Stimulated activated CD4-positive, alpha-beta T cell treated with anti-CD3 and anti-CD28 coated beads, TNF-alpha, amount 100 ng/mL, for 1 hour (primary cell): ENCODE measurements at regions not wholly inside any gene's neighbourhood (a gene's known extent, or its start where the extent isn't known, plus 50 kb on each side); places are given as distances from the start of the nearest gene placed in this dataset.

Experiments
- DNase-seq, 3 donors: peaks; one replicate each; pipeline ENCODE4 v3.0.0-alpha.2; 2020; ENCODE audit warnings: low read depth in 3 of 3, low spot score in 1 of 3

DNA sequence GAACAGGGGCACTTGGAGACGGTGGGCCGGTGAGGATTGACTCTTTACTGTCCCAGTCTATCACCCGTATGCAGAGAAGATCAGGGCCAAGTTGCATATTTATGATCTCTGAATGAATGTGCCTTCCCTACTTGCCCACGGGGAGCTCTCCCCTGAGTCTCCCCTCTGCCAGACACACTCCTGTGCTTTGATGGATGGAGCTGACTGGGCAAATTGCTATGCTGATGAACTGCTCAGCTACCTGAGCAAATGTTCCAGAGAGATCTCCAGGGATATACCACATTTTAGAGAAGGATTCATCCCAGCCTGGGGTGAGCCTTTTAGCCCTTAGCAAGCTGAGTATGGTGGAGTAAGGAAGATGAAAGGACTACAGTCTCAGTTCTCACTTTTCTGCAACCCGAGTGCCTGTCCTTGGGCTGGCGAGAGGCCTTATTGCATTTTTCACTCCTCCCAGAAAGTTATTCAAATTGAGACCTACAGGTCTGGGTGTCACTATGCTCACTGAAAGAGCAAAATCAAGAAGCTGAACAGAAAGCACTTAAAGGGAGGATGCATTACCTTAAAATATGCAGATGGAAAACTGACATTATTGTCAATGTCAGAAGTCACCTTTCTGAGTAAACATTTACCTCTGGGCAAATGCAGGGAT is 526.7 kb upstream of the WWC1 start:
- DNase-seq = no peak

DNA sequence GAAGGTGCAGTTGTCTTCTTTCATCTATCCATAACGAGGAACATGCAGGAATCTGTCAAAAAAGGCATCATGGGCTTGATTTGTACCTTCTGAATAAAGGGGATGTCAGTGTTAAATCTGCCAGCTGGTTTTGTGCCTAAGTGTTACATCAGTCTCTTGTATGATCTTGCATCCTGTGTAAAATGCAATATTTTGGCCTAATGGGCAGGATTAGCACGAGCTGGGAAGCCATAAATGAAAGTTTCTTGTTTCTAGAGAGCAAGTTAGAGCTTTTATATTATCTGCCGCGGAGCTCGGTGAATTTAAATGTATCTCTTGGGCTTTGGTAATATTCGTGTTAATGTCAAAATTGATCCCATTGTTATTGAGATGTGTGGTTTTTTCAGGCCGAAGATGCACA is 526.1 kb upstream of the WWC1 start:
- DNase-seq = no peak

- DNase-seq = no peak
These were observed 524.5 kb upstream of the WWC1 start for GRCh38 chr5:167766957-167767356.

- no peak for DNase-seq
These were observed 523.6 kb upstream of the WWC1 start for GRCh38 chr5:167767795-167768194.

DNA sequence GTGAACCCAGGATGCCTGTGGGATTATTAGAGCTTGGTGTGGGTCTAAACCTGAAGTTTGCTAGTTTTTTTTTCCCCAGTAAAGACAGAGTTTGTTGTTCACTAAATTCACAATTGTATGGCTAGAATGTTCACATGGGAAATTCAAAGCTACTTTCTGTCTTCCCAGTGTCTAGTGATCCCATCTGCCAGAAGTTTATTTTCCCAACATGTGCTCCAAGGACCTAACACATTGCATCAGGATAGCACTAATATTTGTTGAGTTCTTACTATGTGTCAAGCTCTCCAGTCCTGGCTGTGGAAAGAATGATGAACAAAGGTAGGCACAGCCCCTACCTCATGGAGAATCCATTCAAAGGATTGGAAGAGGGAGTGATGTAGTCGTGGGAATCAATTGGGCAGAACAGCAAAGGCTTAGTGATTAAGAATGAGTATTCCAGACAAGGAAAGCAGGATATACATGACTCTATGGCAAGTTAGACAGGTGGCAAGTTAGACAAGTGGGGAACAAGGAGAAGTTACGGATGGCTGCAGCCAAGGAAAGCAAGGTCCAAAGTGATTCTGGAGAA is 521.5 kb upstream of the WWC1 start:
- DNase-seq = no peak

DNA sequence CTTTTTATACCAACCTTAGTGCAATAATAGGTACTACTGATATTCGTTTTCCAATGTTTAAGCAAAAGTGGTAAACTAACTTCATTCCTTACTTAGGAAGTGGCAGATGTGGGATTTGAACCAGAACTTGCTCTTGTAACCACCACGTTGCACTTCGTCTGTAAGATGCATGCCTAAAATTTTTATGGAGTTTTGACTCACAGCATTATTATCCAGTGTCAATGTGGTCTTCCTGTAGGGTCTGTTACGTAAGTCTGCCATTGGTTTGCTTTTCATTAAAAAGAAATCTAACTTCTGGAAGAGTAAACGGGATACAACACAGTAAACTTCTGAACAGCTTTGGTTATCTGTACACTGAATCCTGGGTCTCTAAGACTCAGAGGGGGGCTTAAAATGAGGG is 521.0 kb upstream of the WWC1 start:
- no peak for DNase-seq

DNA sequence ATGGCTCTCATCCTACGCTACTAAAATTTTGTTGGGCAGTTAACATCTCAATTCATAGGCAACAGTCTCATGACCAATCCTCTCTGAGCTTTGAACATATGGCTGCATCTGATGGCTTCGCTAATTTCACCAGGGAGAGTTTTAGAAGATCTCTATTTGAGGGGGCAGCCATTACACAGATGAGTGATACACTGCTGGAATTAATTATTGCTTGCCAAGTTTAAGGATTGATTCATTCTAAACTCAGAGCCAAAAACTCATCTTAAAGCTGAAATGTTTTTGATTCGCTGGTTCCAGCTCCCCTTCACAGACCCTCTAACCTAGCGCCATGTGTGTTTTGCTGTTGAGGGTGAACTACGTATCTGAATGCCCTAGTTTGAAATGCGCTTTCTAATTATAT is 519.9 kb upstream of the WWC1 start:
- no peak for DNase-seq

DNA sequence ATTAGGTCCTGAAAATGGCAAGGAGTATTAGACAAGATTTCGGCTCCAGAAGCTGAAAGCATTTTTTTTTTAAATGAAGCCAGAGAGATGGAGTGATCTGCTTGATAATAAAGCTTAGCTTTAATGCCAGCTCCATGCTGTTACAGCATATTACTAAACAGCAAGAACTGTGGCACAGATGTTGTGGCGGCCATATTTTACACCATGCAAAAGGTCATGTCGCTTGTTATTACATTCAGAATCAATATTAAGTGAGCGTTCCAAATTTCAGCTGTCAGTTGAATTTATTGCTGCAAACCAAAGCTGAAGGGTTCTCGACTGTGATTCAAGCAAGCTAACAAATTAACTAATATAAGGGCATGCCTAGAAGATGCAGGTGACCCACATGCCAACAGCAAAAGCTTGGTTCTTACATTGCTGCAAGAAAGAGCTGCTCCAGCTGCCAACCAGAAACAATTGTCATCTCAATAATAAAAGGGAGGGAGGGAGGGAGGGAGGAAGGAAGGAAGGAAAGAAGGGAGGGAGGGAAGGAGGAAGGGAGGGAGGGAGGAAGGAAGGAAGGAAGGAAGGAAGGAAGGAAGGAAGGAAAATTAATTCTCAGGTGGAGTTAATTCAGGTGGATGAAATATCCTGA is 517.7 kb upstream of the WWC1 start:
- no peak for DNase-seq

- DNase-seq = no peak
These were observed 513.7 kb upstream of the WWC1 start for GRCh38 chr5:167777746-167778145.

- DNase-seq = no peak
These were observed 513.2 kb upstream of the WWC1 start for GRCh38 chr5:167778228-167778627.

- DNase-seq = no peak
These were observed 511.8 kb upstream of the WWC1 start for GRCh38 chr5:167779644-167780043.

DNA sequence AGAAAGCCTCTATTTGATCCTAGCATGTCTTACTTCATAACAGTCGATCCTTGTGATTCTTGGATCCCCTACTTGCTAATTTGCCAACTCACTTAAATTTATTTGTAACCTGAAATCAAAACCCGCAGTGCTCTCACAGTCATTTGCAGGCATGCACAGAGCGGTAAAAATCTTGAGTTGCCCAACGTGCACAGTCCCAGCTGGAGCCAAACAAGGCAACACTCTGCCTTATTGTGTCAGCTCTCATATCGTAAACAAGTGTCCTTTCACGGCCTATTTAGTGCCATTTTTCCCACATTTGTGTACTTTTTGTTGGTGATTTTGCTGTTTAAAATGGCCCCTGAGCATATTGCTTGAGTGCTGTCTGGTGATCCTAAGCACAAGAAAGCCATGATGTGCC is 511.3 kb upstream of the WWC1 start:
- DNase-seq = no peak

- DNase-seq = no peak
These were observed 508.2 kb upstream of the WWC1 start for GRCh38 chr5:167783145-167783817.

- no peak for DNase-seq
These were observed 506.3 kb upstream of the WWC1 start for GRCh38 chr5:167785106-167785505.

DNA sequence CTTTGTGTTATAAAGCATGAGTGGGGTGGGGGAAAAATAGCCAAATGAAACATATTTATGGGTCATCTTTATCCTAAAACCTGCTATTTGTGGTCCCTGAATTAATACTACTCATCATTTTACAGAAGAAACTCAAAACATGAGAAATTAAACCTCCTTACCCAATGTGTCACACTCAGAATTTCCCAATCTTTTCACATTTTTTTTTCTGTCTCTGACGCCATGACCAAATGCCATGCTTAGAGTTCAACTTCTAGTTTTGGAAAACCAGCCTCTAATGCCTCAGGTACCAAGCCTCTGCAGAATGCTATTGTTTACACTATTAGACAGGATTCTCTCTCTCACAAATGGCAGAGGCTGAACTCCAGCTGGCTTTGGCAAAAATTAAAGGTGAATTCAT is 505.5 kb upstream of the WWC1 start:
- no peak for DNase-seq

DNA sequence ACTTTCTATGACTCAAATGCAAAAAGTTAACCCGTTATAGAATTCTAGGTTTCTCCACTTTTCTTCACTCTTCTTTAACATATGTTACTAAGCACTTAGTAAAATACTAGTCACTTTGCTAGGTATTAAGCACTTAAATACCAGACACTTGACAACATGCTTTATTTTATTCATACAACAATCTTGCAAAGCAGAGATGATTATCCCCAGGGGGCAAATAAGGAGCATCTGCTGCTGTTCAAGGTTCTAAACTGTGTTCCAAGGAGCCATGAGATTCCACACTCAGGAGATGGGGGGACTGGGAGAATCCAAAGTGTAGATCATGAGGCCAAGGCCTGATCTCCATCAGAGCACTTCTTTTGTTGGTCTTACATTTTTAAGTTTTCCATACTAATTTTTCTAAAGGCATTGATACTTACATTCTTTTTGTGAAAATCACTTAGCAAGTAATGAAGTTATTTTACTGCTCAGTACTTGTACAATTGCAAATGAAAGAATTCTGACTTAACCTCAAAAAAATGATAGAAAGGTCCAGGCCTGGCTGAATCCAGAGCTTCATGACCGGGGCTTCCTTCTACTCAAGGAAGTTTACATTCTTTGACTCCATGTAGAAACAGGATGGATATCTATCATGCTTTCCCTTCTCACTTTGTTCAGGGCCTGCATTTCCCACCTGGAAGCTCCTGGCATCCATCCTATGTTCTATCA is 504.4 kb upstream of the WWC1 start:
- no peak for DNase-seq

DNA sequence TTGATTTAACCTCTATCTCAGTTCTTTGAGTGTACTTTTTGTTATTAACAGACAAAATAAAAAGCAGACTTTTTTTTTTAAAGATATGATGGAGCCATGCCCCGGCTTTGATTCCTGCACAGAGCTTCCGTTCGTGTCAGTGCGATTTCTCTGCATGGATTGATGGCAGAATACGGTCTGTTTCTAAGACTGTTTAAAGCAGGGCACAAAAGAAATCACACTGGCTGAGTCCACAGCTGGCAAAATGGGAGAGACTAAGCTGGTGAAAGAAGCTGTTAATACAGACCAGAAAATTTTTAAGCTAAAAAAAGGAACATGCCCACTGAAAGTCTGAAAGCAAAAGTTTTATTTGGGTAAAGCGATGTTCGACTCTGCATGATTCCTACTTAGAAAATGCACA is 501.4 kb upstream of the WWC1 start:
- DNase-seq = no peak

DNA sequence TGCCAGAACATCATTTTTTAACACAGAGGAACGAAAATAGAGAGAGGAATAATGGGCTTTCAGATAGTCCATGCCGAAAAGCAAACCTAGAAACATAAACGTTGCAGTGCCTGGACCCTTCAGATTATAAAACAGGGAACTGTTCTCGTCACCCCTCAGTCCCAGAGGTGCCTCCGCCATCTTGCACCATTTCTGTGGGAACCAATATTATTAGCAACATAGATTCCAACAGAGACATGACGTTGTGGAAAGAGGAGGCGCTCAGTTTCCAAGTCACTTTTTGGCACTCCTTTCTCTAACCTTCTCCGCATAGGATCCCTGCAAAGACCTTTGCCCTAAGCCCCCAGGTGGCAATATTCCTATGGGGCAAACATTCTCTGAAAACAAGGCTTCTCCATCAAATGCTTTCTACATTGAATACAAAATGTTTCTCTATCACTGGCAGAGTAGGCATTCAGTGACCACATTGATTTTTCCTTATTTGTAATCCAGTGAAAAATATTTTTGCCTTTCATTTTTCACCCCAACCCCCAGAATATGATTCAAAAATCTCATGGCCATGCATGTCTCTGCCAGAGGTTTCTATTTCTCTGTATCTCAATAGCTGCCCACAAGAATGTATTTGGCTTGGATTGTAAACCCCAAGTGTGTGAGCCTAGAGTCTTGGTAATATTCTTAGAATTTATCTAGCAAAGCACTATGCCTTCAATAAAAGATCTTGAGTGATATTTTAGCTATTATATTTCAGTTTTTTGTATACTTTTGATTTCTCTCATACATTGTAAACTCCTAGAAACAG is 500.8 kb upstream of the WWC1 start:
- DNase-seq = no peak

DNA sequence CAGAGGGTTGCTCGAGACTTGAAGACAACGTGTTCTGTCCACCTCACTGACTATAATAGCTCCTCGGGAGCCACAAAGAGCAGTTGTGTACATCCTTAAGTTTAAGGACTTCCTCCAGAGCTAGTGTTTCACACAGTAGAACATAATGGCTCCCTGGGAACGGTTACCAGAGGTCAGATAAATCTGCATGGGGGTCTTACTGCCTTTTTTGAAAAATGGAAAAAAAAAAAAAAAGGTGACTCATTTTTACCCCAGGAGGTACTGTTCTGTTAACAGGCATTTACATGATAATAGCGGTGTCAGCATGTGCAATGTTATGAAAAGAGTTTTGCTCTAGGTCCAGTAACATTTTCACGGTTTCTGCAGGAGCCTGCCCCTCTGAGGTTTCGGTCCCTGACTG is 498.9 kb upstream of the WWC1 start:
- no peak for DNase-seq

DNA sequence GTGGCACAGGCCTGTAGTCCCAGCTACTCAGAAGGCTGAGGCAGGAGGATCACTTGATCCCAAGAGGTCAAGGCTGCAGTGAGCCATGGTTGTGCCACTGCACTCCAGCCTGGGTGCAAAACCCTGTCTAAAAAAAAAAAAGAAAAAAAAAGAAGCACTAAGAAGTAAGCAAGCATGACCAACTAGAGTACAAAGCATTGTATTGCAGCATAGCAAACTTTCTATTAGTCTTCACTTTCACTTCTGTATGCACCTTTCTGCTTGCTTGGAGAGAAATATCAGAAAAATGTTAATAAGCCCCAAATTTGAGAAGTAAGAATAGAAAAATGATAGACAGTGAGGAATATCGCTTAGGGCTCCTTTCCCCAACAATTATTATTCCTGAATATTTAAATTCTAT is 497.7 kb upstream of the WWC1 start:
- no peak for DNase-seq

GRCh38 chr5:167794121-167794520 is 497.3 kb upstream of the WWC1 start:
- no peak for DNase-seq
